ENCODE measurements at regions not wholly inside any gene's neighbourhood (a gene's known extent, or its start where the extent isn't known, plus 50 kb on each side); places are given as distances from the start of the nearest gene placed in this dataset.

DNA sequence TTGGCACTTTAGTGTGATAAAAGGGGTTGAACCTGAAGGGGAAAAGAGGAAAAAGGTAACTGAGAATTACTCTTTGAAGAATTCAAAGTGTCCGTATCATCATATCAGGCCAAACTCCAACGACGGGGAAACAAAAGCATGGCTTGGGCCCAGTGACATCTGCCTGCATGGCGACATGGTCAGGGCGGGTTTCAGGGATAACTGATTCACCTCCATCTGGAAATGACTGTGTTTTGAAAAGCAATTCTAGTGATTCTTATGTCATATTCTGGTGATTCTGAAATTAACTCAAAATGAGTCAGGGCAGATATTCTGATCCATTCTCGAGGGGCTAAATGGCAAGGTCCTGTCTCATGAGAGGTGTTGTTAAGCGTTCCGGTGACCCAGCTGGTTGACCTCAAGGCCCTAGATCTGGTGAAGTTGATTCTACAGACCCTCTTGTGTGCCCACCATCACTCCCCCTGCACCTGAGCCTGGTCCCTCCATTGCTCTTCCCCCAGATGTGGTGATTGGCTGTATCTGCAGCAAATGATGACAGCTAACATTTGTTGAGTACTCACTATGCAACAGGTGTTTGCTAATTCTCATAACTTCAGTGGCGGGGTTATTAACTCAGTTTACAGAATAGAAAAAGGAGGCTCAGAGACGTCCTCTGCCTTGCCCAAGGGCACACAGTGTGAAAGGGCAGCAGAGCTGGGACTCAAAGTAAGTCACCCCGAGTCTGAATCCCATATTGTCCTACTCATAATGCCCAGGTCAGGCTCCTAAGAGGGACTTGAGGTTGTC lies 251.8 kb downstream of the MAF start:
- TF ChIP-seq ZFP69B (tag by site-specific recombination; IDR thresholded peaks at IDR 0.05) (no peak), ZNF785 (tag by site-specific recombination; IDR thresholded peaks at IDR 0.05) (no peak), SCRT2 (tag by site-specific recombination; IDR thresholded peaks at IDR 0.05) (peak; percentile 82), KLF9 (tag by site-specific recombination; IDR thresholded peaks at IDR 0.05; ENCODE audit: low read depth) (no peak), ZNF830 (tag by site-specific recombination; IDR thresholded peaks at IDR 0.05; ENCODE audit: low read depth) (no peak), SCRT1 (tag by site-specific recombination; IDR thresholded peaks at IDR 0.05; ENCODE audit: borderline replicate concordance) (peak; percentile 63; the same call in 1 of the 2 replicates)
- ChIA-PET CTCF (interaction anchor here (1.4 kb wide), 1 partner anchor 15 kb away, joined by 3 read pairs; no protein-coding TSS in a partner anchor), POLR2A (no interaction called here)
- Histone ChIP-seq H3K4me1 (ENCODE audit: control insufficient read depth, insufficient read depth, low read length) (no peaks in the 10 kb centered on the region), H3K36me3 (ENCODE audit: control insufficient read depth in 2 of 2, insufficient read depth in 1 of 2, low read length in 2 of 2) (no peaks in the 10 kb centered on the region), H3K9me3 (ENCODE audit: control insufficient read depth, insufficient read depth, low read depth, low read length) (no peaks in the 10 kb centered on the region), H3K27ac (ENCODE audit: extremely low read depth, low read depth, low read length) (no peak overlapping the region), H3K4me3 (ENCODE audit: low read depth, low read length) (no peak overlapping the region)

GRCh38 chr16:79347277-79347676 lies 253.3 kb downstream of the MAF start:
- TF ChIP-seq ZNF146 (tag by site-specific recombination; IDR thresholded peaks at IDR 0.05) (no peak), ZNF830 (tag by site-specific recombination; IDR thresholded peaks at IDR 0.05; ENCODE audit: low read depth) (no peak), ZNF660 (tag by site-specific recombination; IDR thresholded peaks at IDR 0.05) (no peak), YY2 (tag by site-specific recombination; IDR thresholded peaks at IDR 0.05) (no peak), ZXDB (tag by site-specific recombination; IDR thresholded peaks at IDR 0.05) (no peak), ZNF404 (tag by site-specific recombination; IDR thresholded peaks at IDR 0.05) (no peak), ZNF791 (tag by site-specific recombination; IDR thresholded peaks at IDR 0.05) (no peak), ZSCAN23 (tag by site-specific recombination; IDR thresholded peaks at IDR 0.05) (no peak), ZNF202 (tag by site-specific recombination; IDR thresholded peaks at IDR 0.05; ENCODE audit: borderline replicate concordance) (no peak), ZNF214 (tag by site-specific recombination; IDR thresholded peaks at IDR 0.05; ENCODE audit: borderline replicate concordance) (no peak), ZNF184 (tag by site-specific recombination; IDR thresholded peaks at IDR 0.05) (no peak), EGR2 (tag by site-specific recombination; IDR thresholded peaks at IDR 0.05; ENCODE audit: low read depth) (no peak), ZSCAN30 (tag by site-specific recombination; IDR thresholded peaks at IDR 0.05) (no peak), ZNF529 (tag by site-specific recombination; IDR thresholded peaks at IDR 0.05; ENCODE audit: insufficient replicate concordance) (no peak)
- H3K4me3 ChIP-seq (ENCODE audit: low read depth, low read length), result no peak overlapping the region
- no peaks in the 10 kb centered on the region for H3K36me3 ChIP-seq (ENCODE audit: control insufficient read depth in 2 of 2, insufficient read depth in 1 of 2, low read length in 2 of 2)
- H3K9me3 ChIP-seq (ENCODE audit: control insufficient read depth, insufficient read depth, low read depth, low read length), result no peaks in the 10 kb centered on the region
- CTCF ChIA-PET, result no interaction called here
- no peak overlapping the region for H3K27ac ChIP-seq (ENCODE audit: extremely low read depth, low read depth, low read length)
- no peaks in the 10 kb centered on the region for H3K4me1 ChIP-seq (ENCODE audit: control insufficient read depth, insufficient read depth, low read length)
- POLR2A ChIA-PET, result no interaction called here

DNA sequence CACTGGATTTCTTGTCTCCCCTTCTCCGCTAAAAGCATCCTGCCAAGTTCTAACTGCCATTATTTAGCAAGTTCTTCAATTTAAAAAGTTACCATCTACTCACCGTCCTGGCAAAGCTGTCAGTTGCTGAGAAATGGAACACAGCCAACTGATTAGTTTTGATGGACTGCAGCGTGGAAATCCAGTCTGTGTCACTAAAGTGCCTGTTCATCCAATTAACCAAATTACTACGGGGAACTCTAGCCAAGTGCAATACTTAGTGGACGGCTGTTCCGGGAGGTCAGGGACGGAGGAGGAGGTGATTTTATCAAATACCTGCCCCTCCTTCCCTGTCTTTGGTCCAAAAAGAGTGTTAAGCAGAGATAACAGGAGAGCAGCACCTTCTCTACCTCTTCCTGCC lies 260.7 kb downstream of the MAF start:
- TF ChIP-seq, protein P1, sequence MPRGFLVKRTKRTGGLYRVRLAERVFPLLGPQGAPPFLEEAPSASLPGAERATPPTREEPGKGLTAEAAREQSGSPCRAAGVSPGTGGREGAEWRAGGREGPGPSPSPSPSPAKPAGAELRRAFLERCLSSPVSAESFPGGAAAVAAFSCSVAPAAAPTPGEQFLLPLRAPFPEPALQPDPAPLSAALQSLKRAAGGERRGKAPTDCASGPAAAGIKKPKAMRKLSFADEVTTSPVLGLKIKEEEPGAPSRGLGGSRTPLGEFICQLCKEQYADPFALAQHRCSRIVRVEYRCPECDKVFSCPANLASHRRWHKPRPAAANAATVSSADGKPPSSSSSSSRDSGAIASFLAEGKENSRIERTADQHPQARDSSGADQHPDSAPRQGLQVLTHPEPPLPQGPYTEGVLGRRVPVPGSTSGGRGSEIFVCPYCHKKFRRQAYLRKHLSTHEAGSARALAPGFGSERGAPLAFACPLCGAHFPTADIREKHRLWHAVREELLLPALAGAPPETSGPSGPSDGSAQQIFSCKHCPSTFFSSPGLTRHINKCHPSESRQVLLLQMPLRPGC (tag by site-specific recombination; IDR thresholded peaks at IDR 0.05), result no peak
- TF ChIP-seq ZBTB48 (tag by site-specific recombination; IDR thresholded peaks at IDR 0.05), result no peak
- TF ChIP-seq KLF8 (tag by site-specific recombination; IDR thresholded peaks at IDR 0.05), result no peak
- TF ChIP-seq, protein P2, sequence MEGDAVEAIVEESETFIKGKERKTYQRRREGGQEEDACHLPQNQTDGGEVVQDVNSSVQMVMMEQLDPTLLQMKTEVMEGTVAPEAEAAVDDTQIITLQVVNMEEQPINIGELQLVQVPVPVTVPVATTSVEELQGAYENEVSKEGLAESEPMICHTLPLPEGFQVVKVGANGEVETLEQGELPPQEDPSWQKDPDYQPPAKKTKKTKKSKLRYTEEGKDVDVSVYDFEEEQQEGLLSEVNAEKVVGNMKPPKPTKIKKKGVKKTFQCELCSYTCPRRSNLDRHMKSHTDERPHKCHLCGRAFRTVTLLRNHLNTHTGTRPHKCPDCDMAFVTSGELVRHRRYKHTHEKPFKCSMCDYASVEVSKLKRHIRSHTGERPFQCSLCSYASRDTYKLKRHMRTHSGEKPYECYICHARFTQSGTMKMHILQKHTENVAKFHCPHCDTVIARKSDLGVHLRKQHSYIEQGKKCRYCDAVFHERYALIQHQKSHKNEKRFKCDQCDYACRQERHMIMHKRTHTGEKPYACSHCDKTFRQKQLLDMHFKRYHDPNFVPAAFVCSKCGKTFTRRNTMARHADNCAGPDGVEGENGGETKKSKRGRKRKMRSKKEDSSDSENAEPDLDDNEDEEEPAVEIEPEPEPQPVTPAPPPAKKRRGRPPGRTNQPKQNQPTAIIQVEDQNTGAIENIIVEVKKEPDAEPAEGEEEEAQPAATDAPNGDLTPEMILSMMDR (tag by site-specific recombination; IDR thresholded peaks at IDR 0.05), result no peak
- TF ChIP-seq HOXC10 (CRISPR knock-in tag; IDR thresholded peaks at IDR 0.05), result no peak
- no peak for TF ChIP-seq ZNF600 (tag by site-specific recombination; IDR thresholded peaks at IDR 0.05)
- Histone ChIP-seq H3K4me1 (ENCODE audit: control insufficient read depth, insufficient read depth, low read length) (no peaks in the 10 kb centered on the region), H3K4me3 (ENCODE audit: low read depth, low read length) (no peak overlapping the region), H3K27ac (ENCODE audit: extremely low read depth, low read depth, low read length) (no peak overlapping the region), H3K36me3 (ENCODE audit: control insufficient read depth in 2 of 2, insufficient read depth in 1 of 2, low read length in 2 of 2) (no peaks in the 10 kb centered on the region), H3K9me3 (ENCODE audit: control insufficient read depth, insufficient read depth, low read depth, low read length) (no peaks in the 10 kb centered on the region)
- CTCF ChIA-PET, result no interaction called here
- POLR2A ChIA-PET, result no interaction called here

All from HEK293 (cell line).